Activated CD4-positive, alpha-beta T cell treated with anti-CD3 and anti-CD28 coated beads, Interleukin-2, amount 50 U/mL, for 48 hours (primary cell): ENCODE measurements at regions not wholly inside any gene's neighbourhood (a gene's known extent, or its start where the extent isn't known, plus 50 kb on each side); places are given as distances from the start of the nearest gene placed in this dataset.
A peak's percentile ranks its signal among the peaks of the same experiment; 100 is the strongest.
"Not testable (repeated sequence)": the region's sequence is repeated elsewhere in the genome, so short reads cannot be mapped to it uniquely, and the experiment has no call there.

ENCODE experiments used
- DNase-seq, 2 experiments: peaks; one replicate each; pipeline ENCODE4 v3.0.0-alpha.2; 2020

DNA sequence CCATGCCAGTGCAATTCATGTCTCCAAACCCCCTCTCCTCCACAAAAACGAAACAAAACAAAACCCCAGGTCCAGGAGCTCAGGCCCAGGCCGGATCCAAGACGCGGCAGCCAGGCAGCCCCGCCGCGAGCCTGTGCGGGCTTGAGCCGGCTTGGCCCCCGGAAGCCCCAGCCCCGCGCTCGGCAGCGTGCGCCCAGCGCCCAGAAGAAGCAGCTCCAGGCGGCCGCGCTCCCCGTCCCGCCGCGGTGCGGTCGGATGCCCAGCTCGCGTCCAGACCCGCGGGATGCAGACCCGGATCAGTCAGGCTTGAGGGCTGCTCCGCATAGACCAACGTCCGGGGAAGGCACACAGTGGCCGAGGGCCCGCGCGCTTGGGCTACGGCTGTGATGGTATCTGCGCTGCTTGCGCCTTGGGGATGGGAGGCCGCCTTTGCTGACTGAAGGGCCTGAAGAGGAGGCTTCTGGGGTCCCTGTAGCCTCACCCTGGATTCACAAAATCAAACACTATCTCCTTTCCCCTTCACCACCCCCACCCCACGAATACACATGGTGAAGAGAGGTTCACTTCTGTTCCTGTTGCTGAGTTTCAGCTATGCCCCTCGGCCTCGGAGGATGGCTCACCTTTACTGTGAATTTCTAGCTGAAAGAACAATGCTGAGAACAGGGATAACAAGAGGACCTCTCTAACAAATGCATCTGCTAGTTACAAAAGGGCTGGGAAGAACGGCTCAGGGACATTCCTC, 79.9 kb upstream of the EN2 start:
- no peak for DNase-seq

DNA sequence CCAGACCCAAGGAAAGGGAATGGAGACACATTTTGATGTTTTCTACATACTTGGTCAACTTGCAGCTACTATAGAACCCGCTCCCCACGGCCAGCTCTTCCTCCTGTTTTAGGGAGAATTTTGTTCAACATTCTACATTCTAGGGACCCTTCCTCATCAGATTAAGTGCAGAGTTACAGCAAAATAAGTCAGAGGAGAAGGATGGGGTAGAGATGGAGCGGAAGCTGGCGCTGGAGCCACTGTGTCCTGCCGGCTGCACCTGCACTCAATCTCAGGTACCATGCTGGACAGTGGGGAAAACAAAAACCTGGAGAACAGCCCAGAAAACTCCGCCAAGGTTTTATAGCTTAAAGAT, 79.4 kb upstream of the EN2 start:
- no peak for DNase-seq

DNA sequence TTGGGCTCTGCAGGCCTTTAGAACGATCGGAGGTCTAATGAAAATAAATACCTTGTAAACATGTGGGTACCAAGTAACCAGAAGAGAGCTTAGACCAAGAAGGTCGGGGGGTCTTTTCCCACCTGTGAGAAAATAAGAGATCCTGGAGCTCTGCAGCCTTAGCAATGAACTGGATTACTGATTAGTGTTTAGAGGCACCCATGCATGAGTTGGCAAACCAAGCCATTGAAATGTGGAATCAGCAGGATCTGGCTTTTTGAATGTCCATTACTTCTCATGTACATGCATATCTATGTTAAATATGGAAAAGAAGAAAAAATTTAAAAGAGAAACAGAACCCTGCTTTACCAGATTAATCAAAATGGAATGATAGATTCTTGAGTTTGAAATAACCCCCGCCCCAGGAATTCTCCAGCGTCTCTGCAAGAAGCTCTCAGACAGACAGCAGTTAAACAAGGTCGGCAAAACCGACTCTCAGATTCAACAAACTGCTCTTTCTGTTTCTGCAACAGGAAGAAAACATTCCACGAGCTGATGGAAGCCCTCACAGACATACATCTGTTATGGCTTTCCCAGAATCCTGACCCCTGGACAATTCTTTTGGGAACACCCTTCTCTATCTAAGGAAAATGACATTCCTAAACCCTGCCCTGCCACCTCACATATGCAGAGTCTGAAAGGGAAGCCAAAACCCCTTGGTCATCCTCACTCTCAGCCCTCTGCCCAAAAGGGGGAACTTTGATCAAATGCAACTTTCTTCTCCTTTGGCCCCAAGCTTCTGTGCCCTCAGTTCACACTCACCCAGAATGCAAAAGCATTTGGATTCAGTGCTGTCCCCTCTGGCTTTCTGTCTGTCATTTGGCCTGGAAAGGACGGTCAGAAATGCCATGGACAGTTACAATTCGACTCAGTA, 78.7 kb upstream of the EN2 start:
- DNase-seq = no peak

DNA sequence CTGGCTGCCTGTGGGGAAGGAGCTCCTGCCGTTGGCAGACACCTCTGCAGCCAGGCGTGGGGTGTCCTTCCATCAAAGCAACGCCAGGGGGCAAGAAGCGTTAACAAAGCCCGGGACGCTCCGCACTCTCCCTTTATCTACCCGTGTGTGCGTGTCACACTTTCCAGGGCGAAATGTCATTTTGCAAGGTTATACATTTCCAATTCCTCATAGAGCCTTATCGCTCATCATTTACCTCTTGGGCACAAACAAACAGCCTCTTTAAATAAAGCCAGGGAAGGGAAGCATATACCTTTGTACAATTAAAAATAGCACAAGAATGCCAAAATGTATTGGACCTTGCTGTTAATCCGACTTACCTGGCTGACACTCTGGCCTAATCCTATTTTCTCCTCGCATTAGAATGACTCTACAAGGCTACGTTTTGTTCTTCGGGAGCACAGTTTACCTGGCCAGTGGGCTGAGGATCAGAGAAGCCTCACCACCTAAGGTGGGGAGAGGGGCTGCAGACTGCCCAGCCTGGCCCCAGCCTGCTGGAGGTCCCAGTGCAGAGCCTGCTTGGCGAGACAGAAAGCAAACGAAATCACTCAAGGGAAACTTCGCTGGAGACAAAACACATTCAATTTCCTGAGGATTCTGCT, 77.6 kb upstream of the EN2 start:
- DNase-seq = peak; percentile 73 to 84

DNA sequence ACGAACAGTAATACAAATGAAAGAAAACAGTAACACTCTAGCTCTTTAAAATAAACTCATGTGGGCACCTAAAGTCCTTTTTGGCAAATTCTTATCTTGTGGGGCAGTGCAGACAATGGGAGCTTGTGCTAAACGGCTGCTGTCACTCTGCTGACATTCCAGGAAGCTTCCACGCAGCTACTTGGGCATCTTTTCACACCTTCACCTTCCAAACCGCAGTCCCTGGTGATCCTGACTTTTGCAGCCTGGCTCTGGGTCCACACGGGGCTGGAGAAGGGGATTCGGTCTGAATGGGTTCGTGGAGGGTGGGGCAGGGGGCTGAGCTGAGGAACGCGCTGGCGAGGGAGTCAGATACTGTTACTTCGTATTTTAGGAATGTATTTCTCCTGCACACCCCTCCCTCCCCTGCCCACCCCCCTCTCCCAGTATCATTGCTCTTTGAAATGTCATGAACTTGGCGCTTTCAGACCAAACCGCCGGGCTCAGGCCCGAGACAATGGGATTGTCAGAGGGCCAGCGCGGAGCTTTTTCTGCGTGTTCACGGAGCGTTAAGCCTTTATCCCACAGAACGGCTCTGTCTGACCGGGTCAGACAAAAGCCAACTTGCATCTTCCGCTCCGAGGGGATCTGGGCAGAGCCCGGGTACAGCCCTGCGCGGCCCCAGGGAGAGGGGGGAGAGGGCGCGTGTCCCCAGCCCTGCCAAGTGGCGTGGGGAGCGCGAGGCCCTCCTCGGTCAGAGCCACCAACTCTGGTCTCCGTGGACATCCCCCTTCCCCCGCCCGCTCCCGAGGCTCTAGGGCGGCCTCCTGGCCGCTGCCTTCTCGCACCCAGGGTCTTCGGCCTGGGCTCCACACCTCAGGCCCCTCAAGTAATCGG, 76.7 kb upstream of the EN2 start:
- DNase-seq = no peak

DNA sequence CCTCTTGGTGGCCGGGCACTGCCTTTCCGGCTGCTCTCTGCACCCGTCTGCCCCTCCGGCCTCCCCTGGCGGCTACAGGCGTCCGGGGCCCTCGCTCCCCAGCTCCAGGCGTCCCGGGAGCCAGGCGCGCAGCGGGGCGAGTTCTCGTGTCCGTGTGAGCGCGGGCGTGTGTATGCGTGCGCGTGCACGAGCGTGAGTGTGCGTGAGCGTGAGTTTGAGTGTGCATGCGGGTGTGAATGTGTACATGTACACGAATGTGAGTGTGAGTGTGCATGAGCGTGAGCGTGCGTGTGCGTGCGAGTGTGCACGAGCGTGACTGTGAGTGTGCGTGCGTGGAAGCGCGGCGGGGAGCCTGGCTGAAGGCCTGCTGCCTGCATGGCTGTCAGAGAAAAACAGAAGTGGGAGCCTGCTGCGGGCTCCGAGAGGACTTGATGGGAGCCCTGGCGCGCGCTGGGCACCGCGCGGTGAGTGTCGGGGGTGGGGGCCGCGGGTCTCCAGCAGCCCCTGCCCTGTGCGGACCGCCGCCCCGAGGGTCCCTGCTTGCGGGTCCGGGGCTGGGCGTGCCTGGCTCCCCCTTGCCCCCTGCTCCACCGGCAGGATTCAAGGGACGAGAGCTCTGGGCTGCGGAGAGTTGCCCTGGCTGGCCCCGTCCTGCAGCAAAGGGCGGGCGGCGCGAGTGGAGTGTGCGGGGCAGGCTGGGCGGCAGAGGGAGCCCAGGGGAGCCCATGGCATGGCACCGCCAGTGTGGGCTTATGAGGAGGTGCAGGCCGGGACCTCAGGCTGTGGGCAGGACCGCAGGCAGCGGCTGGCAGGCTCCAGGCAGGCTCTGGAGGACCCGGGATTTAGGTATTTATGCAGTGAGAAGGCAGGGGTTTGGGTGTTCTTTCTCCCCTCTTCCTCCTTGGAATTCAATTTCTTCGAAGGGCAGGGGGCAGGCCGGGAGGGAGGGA, 75.8 kb upstream of the EN2 start:
- no peak for DNase-seq

DNA sequence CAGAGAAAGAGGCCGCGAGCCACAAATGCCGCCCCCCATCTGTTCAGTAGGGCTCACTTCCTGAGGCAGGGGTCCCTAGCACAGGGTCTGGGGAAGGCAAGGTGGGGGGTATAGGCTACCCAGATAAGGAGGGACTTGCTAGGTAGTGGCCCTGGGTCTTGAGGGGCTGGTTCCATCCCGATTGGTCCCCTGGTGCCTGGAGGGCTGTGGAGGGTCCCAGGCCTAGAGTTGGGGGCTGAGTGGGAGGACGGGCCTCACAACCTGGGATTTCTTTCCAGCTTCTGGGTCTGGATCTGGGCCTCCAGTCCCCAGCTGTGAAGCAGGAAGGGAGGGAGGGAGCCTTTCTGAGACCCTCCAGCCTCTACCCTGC, 75.1 kb upstream of the EN2 start:
- no peak for DNase-seq

DNA sequence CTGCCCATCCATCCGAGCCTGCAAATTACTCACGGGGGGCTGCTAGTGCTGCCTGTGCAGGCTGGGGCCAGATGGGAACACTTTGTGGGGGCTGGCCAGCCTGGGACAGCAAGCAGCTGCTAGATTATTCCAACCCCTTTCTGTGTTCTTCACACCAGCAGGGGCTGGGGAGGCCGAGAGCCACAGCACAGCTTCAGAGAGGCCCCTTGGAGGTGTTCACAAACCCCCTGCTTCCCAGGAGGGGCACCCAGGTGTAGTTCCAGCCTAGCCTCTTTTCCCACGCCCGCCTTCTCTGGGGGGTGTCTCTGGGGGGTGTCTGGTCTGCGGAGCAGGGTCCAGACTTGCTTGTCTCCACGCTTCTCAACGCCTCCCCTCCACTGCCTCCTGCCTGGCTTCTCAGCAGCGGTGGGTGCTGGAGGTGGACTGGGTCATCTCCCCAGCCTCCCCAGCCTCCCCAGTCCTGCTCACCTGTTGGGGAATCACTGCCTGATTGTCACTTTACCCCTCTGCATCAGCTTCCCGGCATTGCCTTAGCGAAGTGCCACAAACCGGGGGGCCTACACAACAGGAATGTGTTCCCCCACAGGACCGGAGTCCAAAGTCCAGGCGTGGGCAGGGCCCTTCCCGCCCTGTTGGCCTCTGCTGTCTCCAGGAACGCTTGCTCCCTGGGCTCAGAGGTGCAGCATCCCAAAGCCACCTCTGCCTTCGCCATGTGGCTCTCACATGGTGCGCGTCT, 74.0 kb upstream of the EN2 start:
- no peak for DNase-seq

DNA sequence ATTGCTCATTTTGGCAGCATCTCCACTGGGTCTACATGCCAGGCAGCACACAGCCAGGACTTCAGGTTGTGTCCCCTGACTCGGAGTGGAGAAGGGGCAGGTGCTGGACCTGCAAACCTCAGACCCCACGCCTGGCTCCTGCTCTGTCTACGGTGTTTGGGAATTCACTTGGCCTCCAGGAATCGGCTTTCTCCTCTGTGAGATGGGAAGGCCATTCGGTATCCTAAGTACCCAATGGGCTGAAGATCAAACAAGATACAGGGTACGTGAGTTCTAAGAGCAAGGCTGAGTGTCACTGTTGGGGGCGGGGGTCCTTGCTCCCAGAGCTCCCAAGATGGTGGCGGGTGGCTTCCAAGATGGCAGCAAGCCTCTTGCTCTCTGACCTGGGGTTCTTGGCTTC, 73.2 kb upstream of the EN2 start:
- no peak for DNase-seq

DNA sequence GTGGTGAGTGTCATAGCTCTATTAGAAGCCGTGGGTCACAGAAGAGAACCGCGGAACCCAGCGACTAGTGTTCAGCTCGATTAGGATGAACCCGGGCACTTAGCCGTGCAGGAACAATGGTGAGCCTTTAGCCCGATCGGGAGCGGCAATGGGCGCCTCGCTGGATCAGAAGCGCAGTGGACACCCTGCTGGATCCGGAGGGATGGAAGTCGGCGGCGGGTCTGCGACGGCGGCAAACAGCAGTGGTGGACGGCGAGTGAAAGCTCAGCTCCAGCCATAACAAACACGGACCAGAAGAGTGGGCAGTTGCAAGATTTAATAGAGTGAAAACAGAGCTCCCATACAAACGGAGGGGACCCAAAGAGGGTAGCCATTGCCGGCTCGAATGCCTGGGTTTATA, 72.7 kb upstream of the EN2 start:
- not testable (repeated sequence) for DNase-seq

DNA sequence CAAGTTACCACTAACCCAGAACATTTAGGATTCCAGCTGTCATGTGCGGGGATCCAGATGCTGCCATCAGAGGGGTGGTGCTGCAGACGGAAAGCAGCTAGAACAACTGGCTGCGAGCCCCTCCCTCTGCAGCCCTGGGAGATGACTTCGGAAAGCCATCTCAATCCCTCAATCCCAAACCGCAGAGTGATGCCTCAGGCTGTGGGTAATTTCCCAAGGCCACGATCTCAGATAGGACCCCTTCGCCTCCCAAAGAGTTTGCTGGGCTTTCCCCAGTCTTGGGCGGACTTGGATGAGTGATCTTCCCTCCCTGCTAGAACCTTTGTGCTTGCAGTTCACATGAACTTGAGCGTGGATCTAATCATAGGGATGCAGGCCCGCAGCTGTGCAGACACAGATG, 71.3 kb upstream of the EN2 start:
- DNase-seq = no peak

DNA sequence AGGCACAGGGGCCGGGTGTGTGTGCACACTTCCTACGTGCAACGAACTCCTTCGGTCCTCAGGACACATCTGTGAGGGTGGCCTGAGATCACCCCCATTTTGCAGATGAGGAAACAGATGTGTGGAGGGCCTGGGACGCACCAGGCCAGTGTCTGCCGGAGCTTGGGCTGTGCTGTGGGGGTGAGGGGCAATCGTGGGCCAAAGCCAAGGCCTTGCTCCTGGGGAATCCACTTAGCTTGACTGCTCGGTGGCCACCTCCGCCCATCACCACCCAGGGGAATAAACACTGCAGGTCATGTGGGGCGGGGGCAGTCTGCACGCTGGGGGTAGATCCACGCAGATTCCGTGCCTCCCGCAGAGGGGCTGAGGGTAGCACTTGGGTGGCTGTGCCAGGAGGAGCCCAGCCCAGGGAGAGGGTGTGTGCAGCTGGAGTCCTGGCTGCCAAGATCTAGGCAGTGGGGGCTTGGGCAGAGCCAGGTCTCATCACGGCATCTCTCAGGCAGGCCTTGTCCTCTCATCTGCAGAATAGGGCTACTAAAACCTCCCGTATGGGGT, 70.8 kb upstream of the EN2 start:
- no peak for DNase-seq

DNA sequence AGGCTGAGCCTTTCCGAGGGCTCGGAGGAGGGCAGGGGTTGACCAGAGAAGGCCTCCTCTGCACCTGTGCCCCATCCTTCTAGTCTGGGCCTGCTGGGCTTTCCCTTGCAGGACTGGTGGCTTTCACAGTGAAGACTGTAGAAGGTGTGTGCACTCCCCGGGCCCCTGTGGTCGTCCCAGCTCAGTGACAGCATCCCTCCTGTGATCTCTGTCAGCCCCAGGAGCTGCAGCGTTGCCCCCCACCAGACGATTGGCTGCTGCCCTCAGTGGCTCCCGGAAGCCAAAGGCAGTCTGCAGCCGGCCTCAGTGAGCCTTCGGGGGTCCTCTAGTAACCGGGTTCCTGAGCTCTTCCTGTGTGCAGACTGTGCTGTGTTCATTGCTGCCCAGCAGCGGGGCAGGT, 69.4 kb upstream of the EN2 start:
- no peak for DNase-seq

DNA sequence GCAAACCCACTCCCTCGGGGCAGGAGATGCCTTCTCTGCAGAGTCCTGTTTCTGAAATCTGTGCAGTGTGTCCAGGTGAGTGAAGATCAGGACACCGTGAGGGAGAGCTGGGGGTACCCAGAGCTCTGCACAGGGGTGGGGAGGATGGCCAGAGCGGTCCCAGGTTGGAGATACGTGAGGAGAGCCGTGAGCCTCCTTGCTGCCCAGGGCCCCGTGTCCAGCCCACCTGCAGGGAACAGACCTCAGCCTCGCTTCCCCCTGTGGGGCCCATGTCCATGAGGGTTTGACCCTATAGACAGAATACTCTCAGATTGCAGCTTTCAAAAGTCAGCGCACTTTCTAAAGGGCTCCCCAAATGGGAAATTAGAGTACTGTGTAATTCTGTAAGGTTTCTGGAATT, 66.5 kb upstream of the EN2 start:
- DNase-seq = no peak

DNA sequence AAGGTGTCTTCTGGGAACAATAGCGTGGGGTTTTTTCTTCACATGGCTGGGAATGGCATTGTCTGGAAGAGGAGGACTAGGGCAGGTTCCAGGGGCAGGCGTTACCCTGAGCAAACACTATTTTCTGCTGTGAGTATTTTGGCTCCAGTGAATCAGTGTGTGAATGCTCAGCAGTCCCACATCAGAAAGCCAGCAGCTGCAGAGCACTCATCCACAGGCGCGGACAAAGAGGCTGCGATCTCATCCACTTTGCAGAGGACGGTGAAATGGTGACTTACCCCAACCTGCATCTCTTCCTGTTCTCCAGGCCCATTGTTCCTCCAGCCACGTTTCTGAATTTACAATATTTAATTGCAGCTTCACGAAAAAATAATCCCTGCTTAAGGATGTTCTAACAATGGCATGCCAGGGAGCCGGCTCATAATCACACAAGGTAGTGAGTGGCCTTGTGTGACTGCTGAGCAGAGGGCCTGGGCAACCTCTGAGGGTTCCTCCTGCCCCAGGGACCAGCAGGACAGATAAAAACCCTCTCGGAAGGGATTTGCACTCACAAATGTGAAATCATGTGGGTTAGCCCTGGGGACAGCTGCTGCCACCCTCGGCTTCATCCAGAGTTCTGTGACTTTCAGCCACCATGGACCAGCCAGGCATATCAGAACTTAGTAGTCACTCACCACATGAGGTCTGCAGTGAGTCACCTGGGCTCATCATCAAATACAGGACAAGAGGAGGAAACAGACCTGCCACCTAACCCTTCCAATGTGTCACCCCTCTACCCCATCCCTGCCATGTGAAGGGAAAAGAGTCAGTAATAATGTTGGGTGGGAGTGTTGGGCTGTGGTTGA, 65.0 kb upstream of the EN2 start:
- DNase-seq = no peak

DNA sequence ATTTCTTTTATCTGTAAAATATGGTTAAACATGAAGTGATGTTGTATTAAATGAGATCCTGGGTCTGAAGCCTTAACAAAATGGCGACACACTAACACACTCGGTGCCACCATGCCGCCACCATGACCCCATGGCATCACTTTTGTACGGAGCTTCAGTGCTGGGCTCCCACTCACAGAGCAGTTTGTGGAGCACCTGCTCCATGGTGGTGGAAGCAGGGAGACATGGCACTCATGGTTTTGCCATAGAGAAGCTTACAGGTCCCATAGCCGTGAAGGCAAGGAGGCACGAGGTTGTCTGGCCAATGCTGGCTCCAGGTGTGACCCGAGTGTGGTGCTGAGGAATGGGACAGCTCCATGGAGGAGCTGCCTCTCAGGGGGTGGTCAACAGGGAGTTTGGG, 63.5 kb upstream of the EN2 start:
- DNase-seq = no peak

DNA sequence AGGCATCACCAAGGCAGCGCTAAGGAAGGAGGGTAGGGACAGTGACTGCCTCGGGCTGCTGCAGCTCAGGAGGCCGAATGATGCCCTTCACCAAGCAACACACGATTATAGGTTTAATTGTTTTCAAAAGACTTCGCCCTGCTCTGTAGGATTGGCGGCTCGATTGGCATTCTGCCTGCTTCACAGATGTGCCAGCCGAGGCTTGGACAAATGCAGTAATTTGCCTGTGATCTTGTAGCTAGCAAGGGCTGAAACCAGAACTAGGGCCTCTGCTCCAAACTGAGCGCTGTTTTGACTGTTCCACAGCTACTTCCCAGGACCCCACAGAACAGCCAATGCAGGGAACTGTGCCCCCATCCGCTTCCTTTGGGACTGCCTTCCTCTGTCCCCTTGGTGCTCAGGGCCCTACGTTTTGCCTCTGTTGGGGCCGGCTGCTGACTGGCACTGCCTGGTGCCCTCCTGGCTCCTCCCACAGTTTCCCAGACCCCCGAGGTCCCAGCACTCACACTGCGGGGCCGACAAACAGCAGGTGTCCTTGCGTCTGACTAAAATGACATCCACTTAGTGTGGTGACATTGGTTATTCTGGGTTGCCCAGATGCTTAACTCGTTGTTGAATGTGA, 62.6 kb upstream of the EN2 start:
- no peak for DNase-seq

DNA sequence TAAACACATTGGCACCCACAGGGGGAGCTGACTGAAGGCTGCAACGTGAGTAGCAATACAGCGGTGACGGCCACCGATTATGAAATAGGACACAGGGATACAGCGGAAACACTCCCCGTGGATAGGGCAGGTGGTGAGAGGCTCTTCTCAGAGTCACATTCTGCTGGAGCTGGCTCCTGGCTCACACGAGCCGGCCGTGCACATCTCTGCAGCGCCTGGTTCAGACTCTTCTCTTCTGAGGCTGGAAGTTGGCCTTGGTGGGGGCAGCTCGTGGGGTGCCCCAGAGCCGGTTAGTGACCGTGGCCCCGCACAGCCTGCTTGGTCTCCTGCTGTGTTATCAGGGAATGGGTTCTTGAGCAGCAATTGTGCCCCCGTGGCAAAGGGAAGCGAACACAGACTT, 61.3 kb upstream of the EN2 start:
- no peak for DNase-seq
